GM12864 (cell line): ENCODE measurements at regions not wholly inside any gene's neighbourhood (a gene's known extent, or its start where the extent isn't known, plus 50 kb on each side); places are given as distances from the start of the nearest gene placed in this dataset.
"Not testable (repeated sequence)": the region's sequence is repeated elsewhere in the genome, so short reads cannot be mapped to it uniquely, and the experiment has no call there.

Source experiments
- DNase-seq: peaks from one replicate; pipeline ENCODE4 v3.0.0-alpha.2; 2011; ENCODE audit warnings: low read depth
- H3K4me3 ChIP-seq: 2 replicates; pipeline ENCODE4 v1.5.1; 2011; ENCODE audit warnings: mild to moderate bottlenecking, low read depth, low read length, control low read depth
- CTCF ChIP-seq: IDR thresholded peaks from 2 replicates; pipeline ENCODE4 v1.5.1; 2011; ENCODE audit warnings: low read depth, mild to moderate bottlenecking, moderate library complexity, low read length, control low read depth, inconsistent platforms; ENCODE audit errors: missing control alignments

GRCh38 chrX:83588409-83588808 is 80.3 kb downstream of the POU3F4 start:
- no peak overlapping the region for H3K4me3 ChIP-seq
- no peak for TF ChIP-seq CTCF
- DNase-seq: no peak

GRCh38 chrX:83593634-83594294 is 85.7 kb downstream of the POU3F4 start:
- no peak for DNase-seq
- TF ChIP-seq CTCF: no peak
- H3K4me3 ChIP-seq: no peak overlapping the region

GRCh38 chrX:83630662-83631061 is 122.6 kb downstream of the POU3F4 start:
- H3K4me3 ChIP-seq: no peak overlapping the region
- DNase-seq: no peak
- TF ChIP-seq CTCF: no peak

DNA sequence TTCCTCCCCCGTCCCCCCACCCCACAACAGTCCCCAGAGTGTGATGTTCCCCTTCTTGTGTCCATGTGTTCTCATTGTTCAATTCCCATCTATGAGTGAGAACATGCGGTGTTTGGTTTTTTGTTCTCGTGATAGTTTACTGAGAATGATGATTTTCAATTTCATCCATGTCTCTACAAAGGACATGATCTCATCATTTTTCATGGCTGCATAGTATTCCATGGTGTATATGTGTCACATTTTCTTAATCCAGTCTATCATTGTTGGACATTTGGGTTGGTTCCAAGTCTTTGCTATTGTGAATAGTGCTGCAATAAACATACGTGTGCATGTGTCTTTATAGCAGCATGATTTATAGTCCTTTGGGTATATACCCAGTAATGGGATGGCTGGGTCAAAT is 141.6 kb downstream of the POU3F4 start:
- not testable (repeated sequence) for H3K4me3 ChIP-seq, DNase-seq

DNA sequence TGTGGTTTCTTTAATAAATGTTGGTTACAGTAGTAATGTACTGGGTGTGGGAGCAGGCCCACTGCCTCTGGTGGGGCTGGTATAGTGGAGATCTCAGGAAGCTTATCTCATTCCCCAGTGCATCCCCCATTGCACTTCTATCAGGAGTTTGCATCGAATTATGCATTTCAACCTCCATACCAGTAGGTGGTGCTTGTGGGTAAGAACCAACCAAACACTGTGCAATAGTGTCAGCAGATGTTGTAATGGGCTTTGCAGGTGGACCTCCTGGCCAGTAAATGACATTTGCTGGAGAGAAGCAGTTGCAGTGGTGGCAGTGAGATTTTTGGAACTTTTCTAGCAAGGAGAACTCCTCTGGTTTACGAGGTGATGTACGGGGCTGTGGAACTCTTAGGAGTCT is 150.6 kb downstream of the POU3F4 start:
- TF ChIP-seq CTCF: peak; percentile 42
- no peak overlapping the region for H3K4me3 ChIP-seq
- DNase-seq: no peak
